GM18508 (cell line): ENCODE measurements at regions not wholly inside any gene's neighbourhood (a gene's known extent, or its start where the extent isn't known, plus 50 kb on each side); places are given as distances from the start of the nearest gene placed in this dataset.
"Not testable (repeated sequence)": the region's sequence is repeated elsewhere in the genome, so short reads cannot be mapped to it uniquely, and the experiment has no call there.

Source experiments
- ATAC-seq: cut with Tn5 transposase; IDR thresholded peaks from one replicate; pipeline ENCODE4 v1.9.1; 2021; ENCODE audit warnings: moderate number of reproducible peaks; ENCODE audit not compliant: insufficient read depth, unreplicated experiment

DNA sequence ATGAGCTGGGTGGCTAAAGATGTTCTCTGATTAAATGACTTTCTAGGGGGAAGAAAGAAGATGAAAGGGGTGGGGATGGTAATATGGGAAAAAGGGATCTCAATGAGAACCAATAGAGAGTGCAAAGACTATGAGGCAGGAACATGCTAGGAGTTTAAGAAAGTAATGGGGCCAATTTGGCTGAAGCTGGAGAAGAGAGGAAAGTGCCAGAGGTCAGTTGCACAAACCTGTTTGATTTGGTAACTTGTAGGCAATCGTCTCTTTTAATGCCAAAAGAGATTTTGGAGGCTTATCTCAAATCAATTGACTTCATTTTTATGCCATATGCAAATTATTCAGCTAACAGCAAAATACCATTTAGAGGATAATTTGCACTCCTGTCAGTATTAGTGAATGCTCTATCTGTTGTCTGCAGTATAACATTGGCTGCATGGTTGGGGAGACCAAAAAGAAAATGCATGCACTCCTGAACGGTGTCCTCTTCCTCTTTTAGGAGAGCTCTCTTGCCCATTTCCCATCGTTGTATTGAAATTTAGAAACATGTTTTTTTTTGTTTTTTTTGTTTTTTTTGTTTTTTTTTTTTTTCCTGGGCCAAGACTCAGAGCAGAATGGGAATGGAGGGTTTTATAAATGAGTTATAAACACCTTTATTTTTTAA lies 193.9 kb downstream of the BTBD3 start:
- ATAC-seq = no peak

DNA sequence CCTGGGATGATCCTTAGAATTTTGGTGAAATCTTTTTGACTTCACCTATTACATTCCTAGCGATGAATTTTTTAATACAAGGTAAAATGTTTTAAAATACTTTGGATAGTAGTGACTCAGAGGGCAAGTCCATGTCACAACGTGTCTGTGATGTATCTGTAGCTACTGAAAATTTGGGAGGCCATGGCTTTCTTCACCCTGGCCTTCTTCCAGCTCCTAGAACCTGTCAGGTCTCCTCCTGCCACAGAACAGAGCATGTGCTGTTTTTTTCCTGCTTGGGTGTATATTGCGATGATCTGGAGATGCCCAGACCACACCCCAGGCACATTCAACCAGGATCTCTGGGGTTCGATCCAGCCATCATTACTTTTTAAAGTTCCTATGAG lies 194.4 kb downstream of the BTBD3 start:
- no peak for ATAC-seq

GRCh38 chr20:12112665-12113064 lies 195.0 kb downstream of the BTBD3 start:
- ATAC-seq = no peak

DNA sequence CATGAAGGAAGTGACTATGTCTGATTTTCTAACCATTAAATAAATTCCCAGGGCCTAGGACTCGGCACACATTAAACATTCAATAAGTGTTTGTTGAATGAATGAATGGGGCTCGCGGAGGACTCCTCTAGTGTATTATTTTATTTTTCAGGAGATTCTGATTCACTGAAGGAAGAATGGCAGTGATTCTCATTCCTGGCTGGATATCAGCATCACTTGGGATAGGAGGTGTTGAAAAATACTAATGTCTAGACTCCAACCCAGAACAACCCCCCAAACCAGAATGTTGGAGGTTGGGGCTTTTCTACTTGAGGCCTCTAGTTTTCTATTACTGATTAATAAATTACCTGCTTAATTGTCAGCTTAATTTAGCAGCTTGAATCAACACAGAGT lies 195.4 kb downstream of the BTBD3 start:
- no peak for ATAC-seq

GRCh38 chr20:12113468-12114371 lies 196.0 kb downstream of the BTBD3 start:
- no peak for ATAC-seq

DNA sequence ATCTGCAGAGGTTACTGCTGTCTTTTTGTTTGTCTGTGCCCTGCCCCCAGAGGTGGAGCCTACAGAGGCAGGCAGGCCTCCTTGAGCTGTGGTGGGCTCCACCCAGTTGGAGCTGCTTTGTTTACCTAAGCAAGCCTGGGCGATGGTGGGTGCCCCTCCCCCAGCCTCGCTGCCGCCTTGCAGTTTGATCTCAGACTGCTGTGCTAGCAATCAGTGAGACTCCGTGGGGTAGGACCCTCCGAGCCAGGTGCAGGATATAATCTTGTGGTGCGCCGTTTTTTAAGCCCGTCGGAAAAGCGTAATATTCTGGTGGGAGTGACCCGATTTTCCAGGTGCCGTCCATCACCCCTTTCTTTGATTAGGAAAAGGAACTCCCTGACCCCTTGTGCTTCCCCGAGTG lies 211.4 kb downstream of the BTBD3 start:
- ATAC-seq = not testable (repeated sequence)

DNA sequence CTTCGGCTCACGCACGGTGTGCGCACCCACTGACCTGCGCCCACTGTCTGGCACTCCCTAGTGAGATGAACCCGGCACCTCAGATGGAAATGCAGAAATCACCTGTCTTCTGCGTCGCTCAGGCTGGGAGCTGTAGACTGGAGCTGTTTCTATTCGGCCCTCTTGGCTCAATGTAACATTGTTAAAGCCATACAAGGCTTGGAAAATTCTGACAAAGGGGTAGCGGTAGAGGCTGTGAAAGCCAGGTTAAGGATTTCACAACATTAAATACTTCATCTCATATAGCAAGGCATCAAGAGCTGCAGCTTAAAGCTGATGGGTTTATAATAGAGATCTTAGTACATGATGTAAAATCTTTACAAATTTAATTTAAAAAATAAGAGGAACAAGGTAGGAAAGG lies 211.8 kb downstream of the BTBD3 start:
- not testable (repeated sequence) for ATAC-seq

GRCh38 chr20:12130781-12131180 lies 213.1 kb downstream of the BTBD3 start:
- ATAC-seq = no peak

DNA sequence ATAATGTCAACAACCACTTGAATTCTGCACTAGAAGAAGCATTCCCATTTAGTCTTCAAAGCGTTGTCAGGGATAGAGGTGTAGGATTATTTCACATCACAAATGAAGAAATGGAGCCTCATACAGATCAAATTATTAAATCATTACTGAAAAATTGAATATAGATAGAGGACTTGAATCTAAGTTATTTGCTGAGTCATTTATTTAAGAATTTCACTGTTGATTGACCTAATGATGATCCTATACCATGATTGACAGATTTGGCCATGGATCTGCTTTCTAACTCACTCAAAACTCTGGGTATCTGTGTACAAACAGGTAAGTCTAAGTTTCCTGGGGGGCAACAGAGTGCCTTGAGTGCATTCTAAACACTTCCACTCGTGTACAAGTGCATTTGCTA lies 215.9 kb downstream of the BTBD3 start:
- ATAC-seq = no peak

DNA sequence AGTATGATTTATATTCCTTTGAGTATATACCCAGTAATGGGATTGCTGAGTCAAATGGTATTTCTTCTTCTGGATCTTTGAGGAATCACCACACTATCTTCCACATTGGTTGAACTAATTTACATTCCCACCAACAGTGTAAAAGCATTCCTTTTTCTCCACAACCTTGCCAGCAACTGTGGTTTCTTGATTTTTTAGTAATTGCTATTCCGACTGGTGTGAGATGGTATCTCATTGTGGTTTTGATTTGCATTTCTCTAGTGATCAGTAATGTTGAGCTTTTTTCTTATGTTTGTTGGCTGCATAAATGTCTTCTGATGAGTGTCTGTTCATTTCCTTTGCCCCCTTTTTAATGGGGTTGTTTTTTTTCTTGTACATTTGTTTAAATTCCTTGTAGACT lies 228.3 kb downstream of the BTBD3 start:
- not testable (repeated sequence) for ATAC-seq

- no peak for ATAC-seq
Measured at GRCh38 chr20:12152996-12153395, 235.3 kb downstream of the BTBD3 start.

DNA sequence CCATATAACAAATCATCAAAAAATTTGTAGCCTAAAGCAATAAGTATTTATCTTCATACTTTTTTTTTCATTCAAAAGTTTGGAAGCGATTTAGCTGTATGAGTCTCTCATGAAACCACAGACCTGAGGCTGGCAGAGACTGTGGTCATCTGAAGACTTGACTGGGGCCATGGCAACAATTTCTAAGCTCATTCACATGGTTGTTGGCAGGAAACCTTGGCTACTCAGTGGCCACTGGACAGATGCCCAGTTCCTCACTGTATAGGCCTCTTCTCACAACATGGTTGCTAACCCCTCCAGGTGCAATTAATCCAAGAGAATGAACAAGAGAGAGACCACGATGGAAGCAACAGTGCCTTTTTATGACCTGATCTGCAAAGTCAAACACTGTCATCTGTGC lies 235.9 kb downstream of the BTBD3 start:
- ATAC-seq = no peak

DNA sequence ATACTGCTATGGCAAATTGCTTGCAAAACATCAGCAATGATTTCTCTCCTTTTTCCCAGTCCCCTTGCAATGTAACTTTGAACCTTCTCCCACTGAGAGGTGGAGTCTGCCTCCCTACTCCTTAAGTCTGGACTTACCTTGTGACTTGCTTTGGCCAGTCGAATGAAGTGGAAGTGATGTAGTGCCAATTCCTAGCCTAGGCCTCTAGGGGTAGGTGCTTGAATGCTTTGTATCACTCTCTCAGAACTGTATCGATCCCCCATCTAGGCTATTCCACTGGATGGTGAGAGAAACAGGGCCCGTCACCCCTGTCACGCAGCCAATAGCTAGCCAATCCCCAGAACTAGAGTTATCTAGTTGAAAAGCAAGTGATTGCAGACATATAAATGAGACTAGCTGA lies 238.6 kb downstream of the BTBD3 start:
- no peak for ATAC-seq

GRCh38 chr20:12159261-12159660 lies 241.6 kb downstream of the BTBD3 start:
- ATAC-seq = no peak

DNA sequence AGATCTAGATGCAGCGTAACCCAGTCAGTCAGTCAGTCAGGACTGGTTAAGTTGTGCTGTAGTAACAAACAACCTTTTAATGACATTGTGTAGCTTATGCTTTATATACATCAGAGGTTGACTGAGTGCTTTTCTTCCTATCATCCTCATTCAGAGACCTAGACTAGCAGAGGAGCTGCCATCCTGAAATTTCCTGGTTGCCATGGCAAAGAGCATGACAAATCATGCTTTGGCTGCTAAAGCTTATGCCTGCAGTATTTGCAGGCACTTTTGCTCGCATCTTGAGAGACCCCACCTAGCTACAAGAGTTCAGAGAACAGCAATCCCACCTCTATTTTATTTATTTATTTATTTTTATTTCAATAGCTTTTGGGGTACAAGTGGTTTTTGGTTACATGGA lies 244.0 kb downstream of the BTBD3 start:
- ATAC-seq = no peak

GRCh38 chr20:12166053-12166717 lies 248.5 kb downstream of the BTBD3 start:
- no peak for ATAC-seq

DNA sequence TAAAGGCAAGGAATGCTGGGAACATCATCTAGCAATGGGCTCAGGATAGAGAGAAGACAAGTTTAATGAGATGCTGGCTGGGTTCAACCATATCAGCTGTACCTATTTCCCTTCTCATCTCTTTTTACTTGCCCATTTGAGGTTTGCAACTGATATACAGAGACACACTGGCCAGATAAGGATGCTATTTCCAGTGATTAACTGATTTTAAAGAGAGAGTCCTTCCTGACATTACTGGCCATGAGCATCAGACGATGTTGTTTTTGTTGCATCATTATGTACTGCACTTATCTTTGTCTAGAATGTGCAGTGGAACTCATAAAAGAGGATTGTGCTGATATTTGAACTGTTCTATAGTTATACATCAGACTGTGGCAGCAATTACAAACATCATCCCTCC lies 252.7 kb downstream of the BTBD3 start:
- ATAC-seq = no peak

DNA sequence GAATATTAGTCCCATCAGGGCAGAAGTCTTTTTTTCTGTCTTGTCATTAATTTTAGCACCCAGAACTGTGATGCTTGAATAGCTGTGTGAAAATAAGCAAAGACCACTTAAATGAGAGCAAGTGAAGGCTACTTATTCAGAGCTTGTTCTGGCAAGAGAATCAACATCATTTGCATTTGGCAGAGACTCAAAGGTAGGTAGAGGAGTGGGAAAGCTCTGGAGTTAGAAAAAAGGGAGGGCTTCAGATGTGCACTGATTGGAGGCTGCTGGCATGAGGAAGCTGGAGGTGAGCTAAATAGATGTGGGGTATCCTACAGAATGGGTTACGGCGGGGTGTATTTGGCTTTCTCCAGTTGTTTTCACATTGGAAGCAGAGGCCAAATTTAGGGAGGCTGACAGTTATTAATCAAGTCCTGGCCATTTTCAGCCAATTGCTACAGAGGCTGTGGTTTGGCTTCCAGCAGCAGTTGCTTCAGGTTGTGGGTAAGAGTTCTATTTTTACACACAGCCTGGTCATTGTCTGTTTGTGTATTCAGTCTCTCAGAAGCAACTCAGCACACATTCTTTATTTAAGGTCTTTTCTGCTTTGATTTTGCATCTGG lies 254.3 kb downstream of the BTBD3 start:
- no peak for ATAC-seq

DNA sequence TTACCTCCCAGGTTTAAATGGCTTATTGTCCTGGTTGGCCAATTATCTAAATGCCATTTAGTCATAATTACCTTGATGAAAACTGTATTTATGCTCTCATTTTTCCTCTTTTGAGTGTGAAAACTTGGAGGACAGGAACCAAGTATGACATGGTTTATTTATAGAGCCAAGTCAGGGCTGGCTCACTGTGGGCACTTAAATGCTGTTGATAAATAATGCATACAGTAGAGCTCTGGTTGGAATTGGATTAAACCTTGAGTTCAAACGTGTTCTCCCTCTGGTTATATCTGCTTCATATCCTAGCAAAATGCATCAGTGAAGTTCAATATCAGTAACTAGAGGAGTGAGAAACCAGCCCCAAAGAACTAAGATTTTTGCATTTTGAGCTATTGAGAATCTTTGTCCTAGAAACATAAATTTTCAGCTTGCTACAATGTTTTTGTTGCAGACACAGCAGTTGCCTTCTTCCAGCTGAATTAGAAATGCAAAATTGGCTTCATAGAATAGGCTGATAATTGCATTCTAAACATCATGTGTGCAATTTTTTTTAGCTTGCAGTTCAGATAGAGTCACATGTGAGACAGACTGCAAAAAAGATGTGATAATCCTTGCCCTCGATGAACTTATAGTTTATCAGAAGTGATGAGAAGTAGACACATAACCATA lies 255.8 kb downstream of the BTBD3 start:
- ATAC-seq = no peak

DNA sequence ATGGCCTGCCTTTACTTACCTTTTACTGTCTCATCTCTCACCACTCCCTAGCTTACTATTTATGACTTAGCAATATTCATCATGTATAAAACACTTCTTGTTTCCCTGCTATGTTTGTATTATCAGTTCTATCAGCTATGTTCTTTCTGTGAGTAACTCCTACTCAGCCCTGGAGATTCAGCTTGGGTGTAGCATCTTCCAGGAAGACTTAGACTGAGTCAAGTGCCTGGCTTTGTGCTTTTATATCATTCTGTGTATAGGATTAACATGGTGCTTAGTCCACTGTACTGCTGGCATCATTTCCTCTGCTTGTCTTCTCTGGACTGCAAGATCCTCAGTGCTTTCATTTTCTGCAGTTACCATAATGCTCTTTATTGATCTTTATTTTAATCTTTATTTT lies 257.8 kb downstream of the BTBD3 start:
- ATAC-seq = no peak
